Endothelial cell of hepatic sinusoid (primary cell): ENCODE measurements at regions not wholly inside any gene's neighbourhood (a gene's known extent, or its start where the extent isn't known, plus 50 kb on each side); places are given as distances from the start of the nearest gene placed in this dataset.
"Not testable (repeated sequence)": the region's sequence is repeated elsewhere in the genome, so short reads cannot be mapped to it uniquely, and the experiment has no call there.

Experiments
- in situ Hi-C: cut with HindIII; loops from 2 replicates; pipeline ENCODE4 v1.10.0; 2017; ENCODE audit warnings: low sequenced_read_pairs

DNA sequence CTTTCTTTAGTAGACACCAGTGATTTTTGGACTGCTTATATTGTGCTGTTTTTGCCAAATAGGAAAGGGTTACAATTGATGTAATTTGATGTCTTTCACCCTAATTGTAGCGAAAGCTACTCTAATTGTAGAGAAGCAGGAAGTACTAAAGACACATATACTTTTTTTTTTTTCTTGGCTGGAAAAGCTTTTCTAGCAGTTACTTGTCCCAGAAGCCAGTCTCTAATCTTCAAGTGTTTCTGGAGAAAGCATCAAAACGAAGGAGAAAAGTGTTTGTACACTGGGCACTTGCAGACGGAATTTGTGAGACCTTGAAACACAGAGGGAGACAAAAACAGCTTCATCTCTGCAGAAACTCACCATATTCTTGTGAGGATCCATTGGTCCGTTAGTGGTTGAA is 616.5 kb upstream of the LCORL start:
- in situ Hi-C loops = no loop called here

DNA sequence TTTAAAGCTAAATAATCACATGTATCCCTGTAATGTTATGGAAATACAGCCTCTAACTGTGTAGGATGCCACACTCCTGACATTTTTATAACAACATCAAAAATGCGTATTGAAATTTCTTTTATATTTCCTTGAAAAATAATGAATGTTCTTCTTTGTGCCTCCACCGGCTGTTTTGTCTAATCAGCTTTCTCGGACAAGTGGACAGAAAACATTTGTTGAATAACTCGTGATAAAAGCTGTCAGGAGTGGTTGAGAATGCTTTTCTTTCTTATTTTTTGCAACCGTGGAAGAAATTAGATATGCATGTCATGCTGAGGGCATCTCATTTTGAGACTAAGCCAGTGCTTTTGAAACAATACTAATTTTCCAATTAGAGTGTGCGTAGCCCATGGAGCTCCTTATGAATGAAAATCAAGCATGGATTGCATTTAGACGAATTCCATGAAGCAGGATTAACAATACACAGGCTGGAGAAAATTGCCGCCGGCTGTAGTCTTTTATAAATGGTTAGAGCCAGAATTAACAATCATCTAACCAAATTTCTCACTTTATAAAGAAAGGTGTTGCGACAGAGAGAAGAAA is 614.5 kb upstream of the LCORL start:
- in situ Hi-C loops = no loop called here

DNA sequence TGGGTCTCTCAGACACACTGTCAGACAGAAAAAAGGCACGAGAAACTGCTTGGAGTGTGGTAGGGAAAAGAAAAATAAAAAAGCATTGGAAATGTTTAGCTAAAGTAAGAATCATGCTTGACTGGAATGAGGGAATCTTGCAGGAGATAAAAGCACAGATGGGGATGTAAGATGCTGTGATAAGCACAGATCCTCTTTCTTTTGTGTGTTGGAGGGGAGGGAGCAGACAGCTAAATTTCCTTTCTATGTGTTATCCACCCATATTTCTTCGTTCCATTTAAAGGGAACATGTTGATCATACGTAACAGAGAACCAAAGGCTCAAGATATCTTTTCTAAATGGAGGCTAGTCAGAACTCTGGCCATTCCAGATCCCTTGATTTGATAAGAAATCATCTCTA is 614.0 kb upstream of the LCORL start:
- in situ Hi-C loops = no loop called here

DNA sequence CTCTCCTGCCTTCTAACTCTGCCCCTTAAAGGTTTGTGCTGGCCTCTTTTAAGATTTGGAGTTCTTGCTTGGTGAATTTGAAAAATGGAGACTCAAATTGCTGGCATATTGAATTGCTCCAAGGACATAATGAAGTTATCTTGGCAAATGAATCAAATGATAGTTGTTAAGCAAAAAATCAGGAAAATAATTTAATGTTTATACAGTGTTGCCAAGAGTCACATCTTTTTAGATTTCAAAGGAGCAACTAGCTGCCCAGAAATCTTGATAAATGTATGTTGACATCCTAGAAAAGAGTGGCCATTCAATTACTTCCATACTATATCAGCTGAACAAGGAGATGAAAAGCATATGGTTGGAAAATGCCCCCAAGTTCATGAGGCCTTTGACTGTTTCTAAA is 610.0 kb upstream of the LCORL start:
- in situ Hi-C loops = no loop called here

DNA sequence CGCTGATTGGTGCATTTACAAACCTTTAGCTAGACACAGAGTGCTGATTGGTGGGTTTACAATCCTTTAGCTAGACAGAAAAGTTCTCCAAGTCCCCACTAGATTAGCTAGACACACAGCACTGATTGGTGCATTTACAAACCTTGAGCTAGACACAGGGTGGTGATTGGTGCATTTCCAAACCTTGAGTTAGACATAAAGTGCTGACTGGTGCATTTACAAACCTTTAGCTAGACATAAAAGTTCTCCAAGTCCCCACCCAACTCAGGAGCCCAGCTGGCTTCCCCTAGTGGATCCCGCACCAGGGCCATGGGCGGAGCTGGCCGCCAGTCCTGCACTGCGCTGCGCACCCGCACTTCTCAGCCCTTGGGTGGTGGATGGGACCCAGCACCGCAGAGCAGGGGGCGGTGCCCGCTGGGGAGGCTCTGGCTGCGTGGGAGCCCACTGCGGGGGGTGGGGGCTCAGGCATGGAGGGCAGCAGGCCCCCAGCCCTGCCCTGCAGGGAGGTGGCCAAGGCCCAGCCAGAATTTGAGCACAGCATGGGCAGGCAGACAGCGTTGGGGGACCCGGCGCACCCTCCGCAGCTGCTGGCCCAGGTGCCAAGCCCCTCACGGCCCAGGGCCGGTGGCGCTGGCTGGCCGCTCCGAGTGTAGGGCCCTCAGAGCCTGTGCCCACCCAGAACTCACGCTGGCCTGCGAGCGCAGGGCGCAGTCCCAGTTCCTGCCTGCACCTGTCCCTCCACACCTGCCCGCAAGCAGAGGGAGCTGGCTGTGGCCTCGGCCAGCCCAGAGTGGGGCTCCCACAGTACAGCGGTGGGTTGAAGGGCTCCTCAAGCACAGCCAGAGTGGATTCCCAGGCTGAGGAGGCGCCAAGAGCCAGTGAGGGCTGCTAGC is 608.9 kb upstream of the LCORL start:
- in situ Hi-C loops = no loop called here

DNA sequence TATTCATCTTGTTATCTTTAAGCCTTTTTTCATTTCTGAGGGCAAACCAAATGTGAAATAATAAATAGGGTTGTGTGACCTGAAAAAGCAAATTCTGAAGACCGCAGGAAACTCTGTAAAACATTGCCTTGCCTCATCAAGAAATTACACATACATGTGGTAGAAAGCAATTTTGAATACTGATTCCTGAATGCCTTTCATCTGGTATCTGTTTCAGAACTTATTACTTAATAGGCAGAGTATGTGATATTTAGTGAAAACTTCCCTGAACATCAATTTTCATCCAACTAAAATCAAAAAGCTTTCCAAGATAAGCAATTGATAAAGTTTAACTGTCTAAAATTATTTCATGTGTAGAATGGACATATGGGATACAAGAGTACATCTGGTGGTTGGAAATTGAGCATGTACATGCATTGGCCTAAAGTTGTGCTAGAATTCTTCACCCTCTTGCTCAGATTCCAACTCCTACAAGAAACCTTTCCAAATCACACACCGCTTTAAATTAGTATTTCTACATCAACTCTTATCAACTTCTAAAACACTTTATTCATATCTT is 606.0 kb upstream of the LCORL start:
- in situ Hi-C loops = no loop called here

DNA sequence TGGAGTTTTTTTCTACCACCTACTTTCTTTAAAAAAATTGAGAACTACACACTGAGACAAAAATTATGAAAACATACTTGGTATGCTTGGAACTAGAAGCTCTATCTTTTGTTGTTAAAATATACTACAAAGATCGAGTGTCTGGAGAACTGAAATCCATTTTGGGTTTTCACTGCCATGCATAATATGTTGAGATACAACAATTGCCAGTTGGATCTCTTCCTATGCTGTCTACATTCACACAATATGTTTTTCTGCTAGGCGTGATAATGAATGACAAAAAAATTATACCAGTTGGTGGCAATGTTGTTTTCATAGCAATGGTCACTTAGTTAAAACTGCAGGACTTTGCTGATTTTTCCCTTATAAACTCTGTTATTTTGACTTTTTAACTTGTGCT is 605.4 kb upstream of the LCORL start:
- in situ Hi-C loops = no loop called here

DNA sequence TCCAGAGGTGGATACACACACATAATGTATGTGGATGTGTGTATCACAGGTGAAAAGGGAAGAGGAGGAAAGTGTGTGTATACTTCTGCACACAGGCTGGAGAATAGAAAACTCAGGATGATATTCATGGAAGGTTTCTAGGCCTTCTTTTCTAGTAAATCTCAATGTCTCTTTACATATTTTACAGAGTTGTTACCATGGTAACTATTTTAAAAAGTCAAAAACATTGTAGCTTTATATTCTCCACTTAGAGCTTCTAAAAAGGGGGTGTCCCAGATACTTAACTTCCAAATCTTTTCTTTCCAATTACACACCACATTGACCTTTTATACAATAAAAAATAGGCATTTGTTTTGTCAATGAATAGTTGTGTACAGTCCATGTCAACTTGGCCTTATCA is 604.8 kb upstream of the LCORL start:
- in situ Hi-C loops = no loop called here

DNA sequence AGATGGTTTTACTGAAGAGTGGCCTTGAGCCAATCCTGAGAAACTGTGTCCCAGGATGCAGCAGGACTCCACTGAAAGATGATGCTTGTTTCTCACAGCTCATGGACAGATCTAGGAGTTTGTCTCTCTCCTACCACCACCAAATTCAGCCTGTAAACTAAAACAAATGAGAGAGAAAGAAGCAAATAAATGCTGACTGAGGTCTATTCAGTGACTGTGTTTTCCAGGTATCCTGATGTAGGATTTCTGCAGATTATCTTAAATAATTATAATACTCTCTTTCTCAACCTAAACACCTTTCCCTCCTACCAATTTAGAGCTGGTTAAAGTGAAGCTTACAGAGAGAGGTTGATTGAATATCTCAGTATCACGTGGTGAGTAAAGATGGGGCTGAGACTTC is 599.6 kb upstream of the LCORL start:
- in situ Hi-C loops = no loop called here

DNA sequence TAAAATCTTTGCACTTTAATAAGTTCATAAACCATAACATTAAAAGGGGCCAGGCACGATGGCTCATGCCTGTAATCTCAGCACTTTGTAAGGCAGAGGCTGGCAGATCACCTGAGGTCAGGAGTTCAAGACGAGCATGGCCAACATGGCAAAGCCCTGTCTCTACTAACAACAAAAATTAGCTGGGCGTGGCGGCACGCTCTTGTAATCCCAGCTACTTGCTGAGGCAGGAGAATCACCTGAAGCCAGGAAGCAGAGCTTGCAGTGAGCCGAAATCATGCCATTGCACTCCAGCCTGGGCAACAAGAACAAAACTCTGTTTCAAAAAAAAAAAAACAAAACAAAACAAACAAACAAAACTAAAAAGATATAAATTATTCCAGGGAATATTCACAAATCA is 595.2 kb upstream of the LCORL start:
- in situ Hi-C loops = no loop called here

DNA sequence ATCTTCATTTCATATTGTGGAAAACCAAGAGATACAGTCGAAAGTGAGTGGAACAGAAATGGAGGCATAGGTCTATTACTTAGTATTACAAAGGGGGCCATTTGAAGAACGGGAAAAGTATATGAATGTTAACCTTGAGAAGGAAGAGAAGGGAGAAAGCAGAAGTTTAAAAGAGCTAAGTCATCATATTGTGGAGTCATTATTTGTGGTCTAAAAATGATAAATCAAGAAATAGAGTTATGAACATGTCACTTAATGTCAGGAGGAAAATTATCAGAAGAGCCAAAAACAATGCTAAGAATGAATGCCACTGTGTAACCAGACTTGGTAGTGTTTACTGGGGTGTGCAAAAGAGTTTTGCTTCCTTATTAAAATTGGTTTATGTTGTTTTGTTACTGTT is 589.5 kb upstream of the LCORL start:
- in situ Hi-C loops = no loop called here

DNA sequence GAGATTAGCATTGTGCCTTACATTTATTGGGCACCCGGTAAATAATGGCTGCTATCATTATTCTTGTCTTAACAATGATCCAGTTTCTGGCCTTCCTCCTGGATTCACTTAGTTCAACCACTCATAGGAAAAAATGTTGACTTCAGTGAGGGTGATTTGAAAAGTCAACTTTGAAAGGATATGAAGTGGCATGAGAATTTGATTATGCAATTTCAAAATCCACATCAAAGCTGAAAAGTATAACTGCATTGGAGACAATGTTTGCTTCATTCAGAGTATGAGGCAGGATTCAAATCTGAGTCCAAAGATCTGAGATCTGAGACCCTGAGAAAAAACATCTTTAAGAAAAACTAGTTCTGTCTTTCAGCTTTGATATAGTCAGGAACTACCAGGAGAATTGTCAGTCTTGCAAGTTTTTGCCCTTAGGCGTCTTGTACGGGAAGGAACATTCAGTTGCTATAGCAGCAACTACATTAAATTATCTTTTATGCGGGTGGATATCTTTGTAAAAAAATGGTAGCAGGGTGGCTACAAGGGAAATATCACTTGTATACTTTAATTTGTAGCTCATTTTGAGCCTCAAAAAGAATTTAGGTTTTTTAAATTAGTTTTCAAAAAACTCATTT is 587.5 kb upstream of the LCORL start:
- in situ Hi-C loops = no loop called here

DNA sequence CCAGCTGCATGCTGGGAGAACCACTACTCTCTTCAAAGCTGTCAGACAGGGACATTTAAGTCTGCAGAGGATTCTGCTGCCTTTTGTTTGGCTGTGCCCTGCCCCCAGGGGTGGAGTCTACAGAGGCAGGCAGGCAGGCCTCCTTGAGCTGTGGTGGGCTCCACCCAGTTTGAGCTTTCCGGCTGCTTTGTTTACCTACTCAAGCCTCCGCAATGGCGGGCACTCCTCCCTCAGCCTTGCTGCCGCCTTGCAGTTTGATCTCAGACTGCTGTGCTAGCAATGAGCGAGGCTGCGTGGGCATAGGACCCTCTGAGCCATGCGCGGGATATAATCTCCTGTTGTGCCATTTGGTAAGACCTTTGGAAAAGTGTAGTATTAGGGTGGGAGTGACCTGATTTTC is 581.1 kb upstream of the LCORL start:
- in situ Hi-C loops = not testable (repeated sequence)

DNA sequence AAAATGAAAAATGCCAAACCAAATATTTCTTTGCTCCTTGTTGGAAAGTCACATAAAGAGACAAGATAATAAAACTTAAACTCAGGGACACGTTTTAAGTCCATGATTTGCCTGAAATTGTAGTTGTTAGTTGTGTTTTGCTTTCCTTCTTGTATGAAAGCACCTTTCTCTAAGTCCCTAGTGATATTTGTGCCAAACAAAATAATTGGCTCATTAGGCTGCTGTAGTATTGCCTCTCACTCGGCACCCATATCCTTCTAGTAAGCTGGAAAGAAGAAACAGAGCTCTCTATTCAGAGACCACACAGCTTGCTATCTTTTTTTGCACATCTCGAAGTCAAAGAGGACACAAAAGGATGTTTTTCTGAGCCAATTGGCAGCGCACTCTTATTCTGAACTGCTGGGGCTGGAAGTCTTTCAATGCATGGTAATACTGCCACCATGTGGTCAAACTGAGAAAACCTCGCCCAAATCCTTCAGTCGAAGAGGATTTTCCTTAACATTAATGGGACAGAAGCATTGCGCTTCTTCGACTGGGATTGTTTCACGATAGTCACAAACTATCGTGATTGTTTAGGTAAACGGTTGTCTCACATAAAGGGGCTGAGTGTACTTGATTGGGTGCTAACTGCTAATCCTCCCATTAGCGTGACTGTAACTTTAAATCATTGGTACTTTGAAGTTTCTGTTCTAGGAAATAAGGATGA is 571.9 kb upstream of the LCORL start:
- in situ Hi-C loops = no loop called here

DNA sequence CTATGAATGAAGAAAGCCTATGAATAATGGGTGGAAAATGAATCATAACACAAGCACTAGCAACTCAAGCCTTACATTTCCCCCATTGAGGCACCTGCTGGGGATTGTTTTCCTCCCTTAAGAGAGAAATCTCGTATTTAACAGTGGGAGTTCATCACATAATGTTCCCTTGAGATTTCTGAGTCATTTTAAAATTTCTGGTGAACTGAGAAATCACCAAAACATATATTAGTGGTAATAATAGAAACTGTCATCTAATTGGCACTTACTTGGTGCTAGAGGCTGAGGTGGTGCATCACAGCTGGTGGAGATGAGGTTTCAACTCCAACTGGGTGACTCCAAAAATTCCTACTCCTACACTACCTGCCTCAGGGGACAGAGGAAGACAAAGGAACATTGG is 561.3 kb upstream of the LCORL start:
- in situ Hi-C loops = no loop called here

DNA sequence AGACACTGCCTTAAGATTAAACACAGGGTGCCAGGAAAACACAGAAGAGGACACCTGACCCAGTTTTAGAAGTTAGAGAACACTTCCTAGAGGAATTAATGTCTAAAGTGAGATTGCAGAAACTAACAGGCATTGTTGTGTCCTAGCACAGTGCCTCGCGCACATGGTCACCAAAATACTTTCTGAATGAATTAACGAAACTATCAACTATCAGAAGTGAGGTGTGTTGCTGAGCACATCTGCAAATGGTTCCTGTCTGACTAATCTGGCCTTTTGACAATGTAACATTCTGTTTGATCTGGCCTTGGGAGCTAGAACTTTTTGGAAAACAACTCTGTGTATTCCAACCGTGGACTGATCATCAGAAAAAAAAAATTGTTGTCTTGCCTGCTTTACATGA is 556.8 kb upstream of the LCORL start:
- in situ Hi-C loops = no loop called here

DNA sequence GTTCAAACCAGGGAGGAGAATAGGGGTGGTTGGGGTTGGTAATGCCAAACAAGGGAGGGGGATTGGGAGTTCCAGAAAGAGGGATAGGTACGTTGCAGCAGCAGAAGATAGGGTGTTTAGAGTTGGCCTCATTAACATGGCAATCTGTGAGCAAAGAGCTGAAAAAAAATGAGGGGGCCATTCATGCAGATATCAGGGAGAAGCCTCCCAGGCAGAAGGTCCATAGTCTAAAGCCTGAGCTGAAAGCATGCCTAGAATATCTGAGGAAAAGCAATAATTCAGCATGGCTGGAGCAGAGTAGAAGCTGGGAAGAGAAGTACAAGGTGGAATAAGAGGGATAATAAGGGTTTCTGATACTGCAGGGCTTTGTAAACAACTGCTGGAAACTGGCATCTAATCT is 550.9 kb upstream of the LCORL start:
- in situ Hi-C loops = no loop called here

DNA sequence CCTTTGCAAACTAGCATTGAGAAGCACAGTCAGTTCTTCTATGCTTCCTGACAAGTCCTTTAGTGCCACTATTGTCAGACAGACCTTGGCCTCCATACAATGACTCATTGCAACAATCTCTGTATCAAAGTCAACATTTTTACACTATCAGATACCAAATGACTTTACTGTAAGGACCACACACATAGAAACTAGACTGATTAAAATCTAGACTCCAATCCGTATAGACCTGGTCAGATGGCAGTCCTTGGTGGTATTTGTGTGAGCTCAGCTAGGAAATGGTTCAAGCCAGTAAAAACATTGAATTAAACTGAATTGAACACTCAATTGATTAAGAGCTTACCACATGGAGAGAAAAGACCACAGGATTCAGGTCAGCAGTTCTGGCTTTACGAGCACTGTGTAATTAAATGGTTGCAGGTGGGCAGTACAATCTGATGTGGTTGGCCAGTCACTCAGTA is 549.8 kb upstream of the LCORL start:
- in situ Hi-C loops = no loop called here

DNA sequence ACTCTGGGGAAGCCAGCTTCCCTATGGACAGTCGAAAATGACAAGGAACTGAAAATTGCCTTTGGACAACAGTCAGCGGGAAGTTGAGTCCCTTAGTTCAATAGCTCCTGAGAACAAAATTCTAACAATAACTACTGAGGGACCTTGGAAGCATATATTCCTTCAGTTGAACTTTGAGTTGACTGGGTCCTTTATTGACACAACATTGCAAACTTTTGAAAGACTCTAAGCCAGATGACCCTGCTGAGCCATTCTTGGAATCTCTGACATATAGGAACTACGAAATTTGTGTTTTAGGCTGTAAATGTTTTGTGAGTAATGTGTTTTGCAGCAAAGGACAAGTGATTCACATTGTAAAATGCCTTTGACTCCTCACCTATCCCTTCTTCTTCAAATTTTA is 548.8 kb upstream of the LCORL start:
- in situ Hi-C loops = no loop called here

DNA sequence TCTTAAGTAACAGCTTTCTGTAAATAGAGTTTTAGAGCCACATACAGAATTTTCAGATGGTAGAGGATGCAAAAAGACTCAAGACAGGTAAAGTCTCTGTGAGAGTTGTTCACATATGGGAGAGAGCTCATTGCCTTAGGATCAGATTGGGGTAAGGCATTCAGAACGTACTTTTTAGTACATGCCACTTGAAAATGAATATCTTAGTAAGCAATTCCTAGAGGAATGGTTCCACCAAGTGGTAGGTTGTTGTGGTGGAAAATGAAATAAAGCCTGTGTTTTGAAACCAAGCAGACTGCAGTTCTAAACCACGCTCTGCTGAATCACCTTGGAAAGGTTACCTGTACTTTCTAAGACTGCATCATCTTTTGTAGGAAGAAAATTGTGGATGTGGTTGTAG is 547.0 kb upstream of the LCORL start:
- in situ Hi-C loops = no loop called here
